Colonic mucosa (tissue), 4 donors: ENCODE measurements at regions not wholly inside any gene's neighbourhood (a gene's known extent, or its start where the extent isn't known, plus 50 kb on each side); places are given as distances from the start of the nearest gene placed in this dataset.

ENCODE experiments used
- DNase-seq: peaks from one replicate; pipeline ENCODE4 v3.0.0-alpha.2; 2020
- H3K27ac ChIP-seq: fragments of 200-600 bp; one replicate; pipeline ENCODE4 v1.8.0; 2021
- H3K27me3 ChIP-seq: fragments of 200-600 bp; one replicate; pipeline ENCODE4 v1.8.0; 2021
- H3K36me3 ChIP-seq: fragments of 200-600 bp; one replicate; pipeline ENCODE4 v1.8.0; 2021
- H3K4me1 ChIP-seq: fragments of 200-600 bp; one replicate; pipeline ENCODE4 v1.8.0; 2021; ENCODE audit warnings: mild to moderate bottlenecking
- H3K4me3 ChIP-seq: fragments of 200-600 bp; one replicate; pipeline ENCODE4 v1.8.0; 2021
- H3K9ac ChIP-seq, 2 donors: one replicate each; pipeline ENCODE4 v1.7.0; 2013; ENCODE audit warnings: control low read depth in 2 of 2, low read depth in 2 of 2, low read length in 2 of 2
- H3K9me3 ChIP-seq: fragments of 200-600 bp; one replicate; pipeline ENCODE4 v1.8.0; 2021
- CTCF ChIP-seq: fragments of 200-600 bp; IDR thresholded peaks from one replicate; pipeline ENCODE4 v1.8.0; 2022; ENCODE audit warnings: antibody characterized with exemption, mild to moderate bottlenecking
- intact Hi-C: fragments of 100-400 bp; cut with DNase I; formaldehyde crosslinking; loops from one replicate; pipeline ENCODE4 v1.14.1; 2022
- donor health status: healthy.
- donor health status: DM: no; HTN: no; CAD: no.
- donor health status: DM: no; HTN: no; CAD: no.

DNA sequence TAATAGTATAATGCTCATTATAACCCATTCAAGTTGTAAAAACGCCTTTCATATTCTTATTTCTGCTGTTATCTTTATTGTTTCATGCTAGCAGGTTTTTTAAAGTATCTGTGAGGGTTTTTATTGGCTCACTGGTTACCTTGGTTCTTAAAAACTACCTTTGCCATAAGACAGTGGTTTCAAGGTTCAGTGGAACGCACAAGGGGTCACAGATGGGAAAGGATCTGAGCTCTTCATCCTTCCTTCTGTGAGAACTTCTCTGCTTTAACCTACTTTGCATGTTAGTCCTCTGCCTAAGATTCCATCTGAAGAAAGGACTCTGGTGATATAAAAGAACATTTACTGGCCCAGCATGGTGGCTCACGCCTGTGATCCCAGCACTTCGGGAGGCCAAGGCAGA is 492.6 kb downstream of the CD83 start:
- no peak overlapping the region for H3K4me3 ChIP-seq
- DNase-seq, result no peak

GRCh38 chr6:14612016-14612980 is 494.7 kb downstream of the CD83 start:
- Histone ChIP-seq H3K4me1 (no peaks in the 10 kb centered on the region), H3K9me3 (no peaks in the 10 kb centered on the region), H3K27ac (no peak overlapping the region), H3K9ac (no peak overlapping the region), H3K27me3 (no peaks in the 10 kb centered on the region), H3K4me3 (no peak overlapping the region), H3K36me3 (no peaks in the 10 kb centered on the region)
- no peak for DNase-seq
- intact Hi-C loops, result no loop called here
- no peak for TF ChIP-seq CTCF

More for the DNA sequence above, 492.6 kb downstream of the CD83 start:
- TF ChIP-seq CTCF, result no peak
- no peaks in the 10 kb centered on the region for H3K9me3 ChIP-seq
- H3K27me3 ChIP-seq, result no peaks in the 10 kb centered on the region
- intact Hi-C loops, result no loop called here
- no peaks in the 10 kb centered on the region for H3K4me1 ChIP-seq
- H3K9ac ChIP-seq, result no peak overlapping the region
- no peaks in the 10 kb centered on the region for H3K36me3 ChIP-seq
- no peak overlapping the region for H3K27ac ChIP-seq

DNA sequence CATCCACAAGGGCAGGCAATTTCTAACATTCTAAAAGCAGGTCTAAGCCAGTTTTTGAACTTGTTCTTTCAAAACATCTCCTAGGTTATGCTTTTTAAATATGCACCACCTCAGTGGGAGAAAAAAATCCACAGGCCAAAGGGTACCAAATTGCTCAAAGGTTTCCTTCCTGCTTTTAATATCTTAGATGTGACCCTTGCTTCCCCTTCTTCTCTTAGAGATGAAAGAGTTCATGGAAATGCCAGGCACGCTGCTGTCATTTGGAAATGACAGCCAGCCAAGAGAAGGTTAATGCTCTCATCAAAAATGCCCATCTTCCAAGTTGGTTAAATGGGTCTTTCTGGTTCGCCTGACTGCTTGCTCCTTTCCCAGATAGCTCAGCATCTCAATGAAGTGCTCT is 497.1 kb downstream of the CD83 start:
- H3K27ac ChIP-seq, result no peak overlapping the region
- no peaks in the 10 kb centered on the region for H3K9me3 ChIP-seq
- intact Hi-C loops, result no loop called here
- DNase-seq, result no peak
- TF ChIP-seq CTCF, result no peak
- no peak overlapping the region for H3K9ac ChIP-seq
- H3K27me3 ChIP-seq, result no peaks in the 10 kb centered on the region
- H3K4me1 ChIP-seq, result no peaks in the 10 kb centered on the region
- no peaks in the 10 kb centered on the region for H3K36me3 ChIP-seq
- no peak overlapping the region for H3K4me3 ChIP-seq

GRCh38 chr6:14616656-14617055 is 499.1 kb downstream of the CD83 start:
- TF ChIP-seq CTCF, result no peak
- intact Hi-C loops, result no loop called here

DNA sequence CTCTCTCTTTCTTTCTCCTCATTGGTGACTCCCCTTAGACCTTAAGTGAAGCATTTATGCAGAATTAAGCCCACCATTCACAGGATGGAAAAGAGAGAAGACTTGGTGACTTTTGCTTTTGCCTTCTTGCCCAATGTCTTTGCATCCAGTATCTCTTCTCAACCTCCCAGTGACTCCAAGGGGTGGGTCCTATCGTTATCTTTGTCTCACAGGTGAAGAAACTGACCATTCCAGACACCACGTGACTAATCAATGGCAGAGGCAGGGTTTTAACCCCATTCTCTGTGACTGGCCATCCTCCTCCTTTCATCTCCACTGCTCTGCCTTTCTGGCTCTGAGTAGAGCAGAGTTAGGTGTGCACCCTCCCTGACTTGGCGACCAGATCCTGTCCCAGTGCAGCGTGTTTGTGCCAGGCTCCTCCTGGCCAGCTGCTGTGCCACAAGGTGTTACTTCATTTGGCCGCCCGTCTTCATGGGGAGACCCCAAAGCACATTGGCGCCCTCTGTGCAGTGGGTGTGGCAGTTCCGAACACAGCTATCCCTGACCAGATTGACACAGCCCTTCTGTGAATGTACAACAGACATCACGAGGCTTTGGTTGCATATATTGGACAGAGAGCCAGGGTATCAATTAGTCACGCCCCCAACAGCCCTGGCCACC is 501.3 kb downstream of the CD83 start:
- no peaks in the 10 kb centered on the region for H3K36me3 ChIP-seq
- no peak for DNase-seq
- no peaks in the 10 kb centered on the region for H3K4me1 ChIP-seq
- intact Hi-C loops, result no loop called here
- no peak for TF ChIP-seq CTCF
- no peaks in the 10 kb centered on the region for H3K9me3 ChIP-seq
- H3K4me3 ChIP-seq, result no peak overlapping the region
- no peak overlapping the region for H3K27ac ChIP-seq
- H3K27me3 ChIP-seq, result no peaks in the 10 kb centered on the region
- H3K9ac ChIP-seq, result no peak overlapping the region

More at GRCh38 chr6:14616656-14617055, 499.1 kb downstream of the CD83 start:
- Histone ChIP-seq H3K36me3 (no peaks in the 10 kb centered on the region), H3K27me3 (no peaks in the 10 kb centered on the region), H3K4me3 (no peak overlapping the region), H3K9me3 (no peaks in the 10 kb centered on the region), H3K27ac (no peak overlapping the region), H3K4me1 (no peaks in the 10 kb centered on the region), H3K9ac (no peak overlapping the region)
- DNase-seq, result no peak
